ENCODE measurements at regions not wholly inside any gene's neighbourhood (a gene's known extent, or its start where the extent isn't known, plus 50 kb on each side); places are given as distances from the start of the nearest gene placed in this dataset.

DNA sequence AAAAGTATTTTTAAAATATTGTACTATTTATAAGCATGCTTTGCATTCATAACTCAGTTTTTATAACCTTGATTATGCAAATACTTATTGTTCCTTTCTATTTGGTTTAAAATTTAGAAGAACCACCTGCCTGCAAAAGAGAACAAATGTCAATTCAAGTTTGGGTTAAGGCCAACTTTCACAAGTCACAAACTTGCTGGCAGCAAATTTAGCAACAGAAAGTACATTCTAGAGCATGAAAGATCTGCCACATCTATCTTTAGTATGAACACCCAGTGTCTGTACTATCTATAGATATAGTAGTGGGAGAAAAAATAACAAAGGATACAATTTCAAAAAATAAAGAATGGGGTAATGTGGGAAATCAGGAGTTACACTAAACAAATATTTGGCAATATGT, 1014.2 kb downstream of the C4orf33 start:
- no peak overlapping the region for H3K18ac ChIP-seq (ENCODE audit: low read depth, low read length)
- H2AFZ ChIP-seq (replicated peaks; ENCODE audit: low read length, poor library complexity) = no peak overlapping the region

More for the DNA sequence above, 1014.2 kb downstream of the C4orf33 start:
- intact Hi-C loops (cut with micrococcal nuclease) (no loop called here), in situ Hi-C loops (cut with MboI; ENCODE audit: low sequenced_read_pairs) (no loop called here), dilution Hi-C loops (cut with HindIII; ENCODE audit: low sequenced_read_pairs, unreplicated experiment) (no loop called here)
- Histone ChIP-seq H3K27ac (ENCODE audit: insufficient read depth, low read length) (no peak overlapping the region), H2BK5ac (ENCODE audit: low read depth, low read length, poor library complexity, severe bottlenecking) (no peak overlapping the region), H3K9me1 (ENCODE audit: insufficient read depth, low read length) (no peaks in the 10 kb centered on the region), H3K4me1 (ENCODE audit: control insufficient read depth, insufficient read depth, low read length) (no peaks in the 10 kb centered on the region), H4K91ac (ENCODE audit: insufficient read depth, low read depth, low read length) (no peak overlapping the region), H3K56ac (ENCODE audit: extremely low read depth, insufficient read depth, low read length) (no peak overlapping the region), H4K5ac (ENCODE audit: low read depth, low read length) (no peak overlapping the region), H3K79me1 (ENCODE audit: low read depth in 1 of 2, low read length in 2 of 2) (no peaks in the 10 kb centered on the region), H2BK120ac (ENCODE audit: low read depth, low read length) (no peak overlapping the region), H3K4me2 (ENCODE audit: low read depth, low read length) (no peak overlapping the region), H3K27me3 (ENCODE audit: control insufficient read depth, insufficient read depth, low read length) (no peaks in the 10 kb centered on the region), H3K4ac (ENCODE audit: low read depth, low read length) (no peak overlapping the region), H3K36me3 (ENCODE audit: control insufficient read depth, insufficient read depth, low read length) (no peaks in the 10 kb centered on the region), H2AK5ac (ENCODE audit: low read depth, low read length) (no peak overlapping the region), H3K4me3 (ENCODE audit: insufficient read depth, low read depth, low read length) (no peak overlapping the region), H2BK15ac (ENCODE audit: low read depth, low read length) (no peak overlapping the region), H2AK9ac (replicated peaks; ENCODE audit: low read depth, low read length, poor library complexity) (no peak overlapping the region), H4K20me1 (ENCODE audit: insufficient read depth, low read length) (no peaks in the 10 kb centered on the region), H3K23ac (ENCODE audit: low read depth, low read length) (no peak overlapping the region), H3K9ac (ENCODE audit: low read depth, low read length) (no peak overlapping the region), H3K14ac (replicated peaks; ENCODE audit: low read depth, low read length) (no peak overlapping the region), H3K9me3 (ENCODE audit: control insufficient read depth, insufficient read depth, low read length) (peaks cover 3% of the 10 kb centered on the region), H4K8ac (ENCODE audit: low read depth in 2 of 2, low read length in 2 of 2) (no peak overlapping the region), H2BK20ac (ENCODE audit: low read depth, low read length) (no peak overlapping the region)
- ChIA-PET POLR2A (ENCODE audit: unreplicated experiment) (no interaction called here), CTCF (no interaction called here)
- no peak for ATAC-seq (ENCODE audit: low read depth)
- no peak for TF ChIP-seq NFE2L2 (IDR thresholded peaks at IDR 0.05; ENCODE audit: low read depth, low read length)
- no peak for TF ChIP-seq CEBPB (IDR thresholded peaks at IDR 0.05; ENCODE audit: low read depth, low read length)
- TF ChIP-seq FOS (IDR thresholded peaks at IDR 0.05; ENCODE audit: low read depth, low read length) = no peak
- TF ChIP-seq MXI1 (IDR thresholded peaks at IDR 0.05; ENCODE audit: borderline replicate concordance, low read depth, low read length) = no peak
- TF ChIP-seq RAD21 (IDR thresholded peaks at IDR 0.05; ENCODE audit: low read length) = no peak
- no peak for TF ChIP-seq RCOR1 (IDR thresholded peaks at IDR 0.05; ENCODE audit: insufficient replicate concordance, low read length)
- TF ChIP-seq RFX5 (IDR thresholded peaks at IDR 0.05; ENCODE audit: low read depth, low read length) = no peak
- no TSS peak for BruUV-seq (replicated peaks)
- DNase-seq = no peak

Measured in IMR-90 (cell line).